ENCODE measurements at regions not wholly inside any gene's neighbourhood (a gene's known extent, or its start where the extent isn't known, plus 50 kb on each side); places are given as distances from the start of the nearest gene placed in this dataset.
"Not testable (repeated sequence)": the region's sequence is repeated elsewhere in the genome, so short reads cannot be mapped to it uniquely, and the experiment has no call there.

DNA sequence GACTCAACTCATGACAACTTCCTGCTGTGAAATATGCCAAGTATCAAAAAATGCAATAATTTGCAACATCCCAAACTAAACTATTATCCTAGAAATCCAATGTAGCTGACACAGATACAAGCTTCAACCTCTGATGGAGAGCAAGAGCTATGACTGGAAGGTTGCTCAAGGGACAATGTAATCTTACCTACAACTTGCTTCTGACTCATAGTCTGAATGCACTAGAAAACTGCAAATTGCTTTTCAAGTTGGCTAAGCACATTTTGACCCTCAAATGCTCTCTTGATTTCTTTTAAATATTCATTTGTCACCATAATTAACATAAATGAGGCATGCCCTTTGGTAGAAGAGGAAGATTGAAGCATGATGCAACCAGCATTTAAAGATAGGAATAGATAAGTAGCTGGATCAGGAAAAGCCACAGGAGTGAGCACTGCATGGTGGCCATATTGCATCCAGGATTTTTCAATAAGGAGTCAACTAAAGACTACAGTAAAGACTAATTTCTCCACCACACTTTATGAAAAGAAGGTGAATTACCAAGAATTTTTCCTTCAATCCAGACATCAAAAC is 630.8 kb upstream of the GBE1 start:
- no peak for ATAC-seq (ENCODE audit: low FRiP score)

DNA sequence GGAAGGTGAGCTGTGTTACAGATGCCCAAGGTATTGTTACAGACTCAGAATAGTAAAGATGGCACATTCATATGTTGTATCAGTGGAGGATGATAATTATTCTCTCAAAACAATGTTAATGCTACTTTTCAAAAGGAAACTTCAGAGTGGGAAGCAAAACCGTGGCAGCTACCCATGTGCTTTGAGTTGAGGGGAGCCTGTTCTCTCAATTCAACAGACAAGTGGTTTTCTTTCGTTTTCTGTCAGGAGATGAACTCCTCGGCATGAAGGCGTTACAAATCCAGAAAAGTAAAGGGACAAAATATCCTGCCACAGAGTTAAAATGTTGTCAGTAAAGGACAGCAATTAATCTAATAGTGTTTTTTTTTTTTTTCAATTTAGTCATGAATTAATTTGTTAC is 629.4 kb upstream of the GBE1 start:
- TF ChIP-seq, protein P1, sequence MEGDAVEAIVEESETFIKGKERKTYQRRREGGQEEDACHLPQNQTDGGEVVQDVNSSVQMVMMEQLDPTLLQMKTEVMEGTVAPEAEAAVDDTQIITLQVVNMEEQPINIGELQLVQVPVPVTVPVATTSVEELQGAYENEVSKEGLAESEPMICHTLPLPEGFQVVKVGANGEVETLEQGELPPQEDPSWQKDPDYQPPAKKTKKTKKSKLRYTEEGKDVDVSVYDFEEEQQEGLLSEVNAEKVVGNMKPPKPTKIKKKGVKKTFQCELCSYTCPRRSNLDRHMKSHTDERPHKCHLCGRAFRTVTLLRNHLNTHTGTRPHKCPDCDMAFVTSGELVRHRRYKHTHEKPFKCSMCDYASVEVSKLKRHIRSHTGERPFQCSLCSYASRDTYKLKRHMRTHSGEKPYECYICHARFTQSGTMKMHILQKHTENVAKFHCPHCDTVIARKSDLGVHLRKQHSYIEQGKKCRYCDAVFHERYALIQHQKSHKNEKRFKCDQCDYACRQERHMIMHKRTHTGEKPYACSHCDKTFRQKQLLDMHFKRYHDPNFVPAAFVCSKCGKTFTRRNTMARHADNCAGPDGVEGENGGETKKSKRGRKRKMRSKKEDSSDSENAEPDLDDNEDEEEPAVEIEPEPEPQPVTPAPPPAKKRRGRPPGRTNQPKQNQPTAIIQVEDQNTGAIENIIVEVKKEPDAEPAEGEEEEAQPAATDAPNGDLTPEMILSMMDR (IDR thresholded peaks at IDR 0.05): no peak
- ATAC-seq (ENCODE audit: low FRiP score): no peak
- no peak for DNase-seq (ENCODE audit: low spot score)

More for the DNA sequence above, 630.8 kb upstream of the GBE1 start:
- TF ChIP-seq, protein P1 (IDR thresholded peaks at IDR 0.05): no peak
- no peak for DNase-seq (ENCODE audit: low spot score)

DNA sequence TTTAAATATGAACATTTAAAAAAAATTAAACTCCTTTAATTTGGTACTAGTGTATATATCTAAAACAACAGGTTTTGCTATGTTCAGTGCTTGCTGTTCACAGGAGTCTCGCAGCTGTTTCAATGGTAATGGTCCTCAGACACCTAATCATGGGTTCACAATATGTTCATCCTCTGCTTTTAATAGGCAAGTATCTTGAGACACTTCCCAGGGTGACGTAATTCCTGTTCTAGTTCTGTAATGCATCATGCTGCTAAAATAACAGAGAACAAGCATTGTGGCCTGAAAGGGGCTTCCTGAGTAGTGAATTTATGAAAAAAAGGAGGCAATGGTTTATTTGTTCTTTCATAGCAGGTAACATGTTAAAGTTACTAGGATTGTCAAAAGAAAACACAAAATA is 625.2 kb upstream of the GBE1 start:
- no peak for DNase-seq (ENCODE audit: low spot score)
- TF ChIP-seq, protein P1 (IDR thresholded peaks at IDR 0.05): no peak

DNA sequence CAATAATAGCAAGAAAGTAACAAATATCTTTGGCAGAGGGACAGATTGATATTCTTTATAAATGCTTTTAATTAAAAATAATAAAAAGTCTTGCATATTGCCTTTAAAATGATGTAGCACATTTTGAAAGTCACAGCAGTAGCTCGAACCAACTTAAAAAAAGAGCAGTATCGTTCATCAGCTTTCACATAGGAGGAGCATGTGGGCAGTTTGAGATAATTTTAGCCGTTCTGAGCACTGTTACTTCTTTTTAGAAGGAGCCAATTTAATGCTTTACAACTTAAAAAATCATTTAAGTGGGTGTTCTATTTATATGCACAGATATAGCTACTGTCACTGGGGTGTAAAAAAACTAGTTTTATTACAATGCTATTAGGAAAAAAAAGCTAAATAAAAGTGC is 622.7 kb upstream of the GBE1 start:
- ATAC-seq (ENCODE audit: low FRiP score) (no peak), DNase-seq (ENCODE audit: low spot score) (no peak)
- TF ChIP-seq, protein P1 (IDR thresholded peaks at IDR 0.05): no peak

More for the DNA sequence above, 625.2 kb upstream of the GBE1 start:
- no peak for ATAC-seq (ENCODE audit: low FRiP score)

DNA sequence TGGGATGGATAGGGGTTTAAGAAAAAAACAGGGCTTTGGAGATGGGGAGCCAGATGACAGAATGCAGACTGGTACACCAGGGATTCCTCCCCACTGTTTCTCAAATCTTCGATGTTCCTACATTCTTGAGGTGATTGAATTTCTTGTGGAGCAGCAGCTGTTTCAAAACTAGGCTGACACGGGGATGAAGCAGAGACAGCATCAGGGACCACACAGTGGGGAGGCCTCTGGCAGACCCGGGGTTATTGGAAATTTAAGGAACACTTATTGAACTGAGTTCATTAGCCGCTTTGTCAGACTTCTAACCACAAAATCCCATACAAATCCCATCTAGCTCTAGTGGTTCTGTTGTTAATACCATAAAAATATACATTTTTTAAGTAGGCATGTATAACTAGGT is 621.4 kb upstream of the GBE1 start:
- no peak for DNase-seq (ENCODE audit: low spot score)
- ATAC-seq (ENCODE audit: low FRiP score): no peak
- TF ChIP-seq, protein P1 (IDR thresholded peaks at IDR 0.05): no peak

DNA sequence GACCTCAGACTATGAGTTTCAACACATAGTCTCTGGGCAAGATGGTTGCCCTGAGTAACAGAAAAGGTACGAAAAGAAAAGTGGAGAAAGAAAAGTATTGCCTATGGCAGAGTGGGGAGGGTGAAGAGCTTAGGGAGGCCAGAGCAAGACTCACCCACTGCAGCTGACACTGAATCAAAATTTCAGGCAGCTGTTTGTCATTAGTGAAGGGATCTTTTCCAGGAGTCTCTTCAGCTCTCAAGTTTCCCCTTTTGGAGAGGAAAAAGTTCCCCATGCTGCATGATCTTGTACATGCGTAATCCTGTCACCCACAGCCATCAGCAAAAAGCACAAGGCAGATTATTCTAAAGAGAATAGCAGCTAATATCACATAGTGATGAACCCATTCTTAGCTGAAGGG is 616.9 kb upstream of the GBE1 start:
- TF ChIP-seq, protein P1 (IDR thresholded peaks at IDR 0.05): no peak
- ATAC-seq (ENCODE audit: low FRiP score): no peak
- no peak for DNase-seq (ENCODE audit: low spot score)

DNA sequence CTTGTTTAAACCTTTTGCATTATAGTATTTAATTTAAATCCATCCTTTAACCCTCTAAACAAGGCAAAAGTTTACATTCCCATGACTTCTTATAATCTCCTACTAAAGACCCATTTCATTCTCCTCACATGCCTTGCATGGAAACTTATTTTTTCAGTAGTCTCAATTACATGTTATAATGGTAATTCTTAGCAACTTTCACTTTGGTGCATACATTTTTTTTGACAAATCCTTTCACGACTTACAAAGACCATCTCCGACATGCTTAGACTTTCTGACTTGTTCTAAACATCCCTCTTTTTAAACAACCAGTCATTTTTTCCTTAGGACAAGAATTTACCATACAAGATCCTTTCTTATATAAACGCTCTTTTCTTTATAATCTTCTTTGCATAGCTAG is 615.4 kb upstream of the GBE1 start:
- TF ChIP-seq, protein P1 (IDR thresholded peaks at IDR 0.05): no peak
- DNase-seq (ENCODE audit: low spot score) (no peak), ATAC-seq (ENCODE audit: low FRiP score) (no peak)

DNA sequence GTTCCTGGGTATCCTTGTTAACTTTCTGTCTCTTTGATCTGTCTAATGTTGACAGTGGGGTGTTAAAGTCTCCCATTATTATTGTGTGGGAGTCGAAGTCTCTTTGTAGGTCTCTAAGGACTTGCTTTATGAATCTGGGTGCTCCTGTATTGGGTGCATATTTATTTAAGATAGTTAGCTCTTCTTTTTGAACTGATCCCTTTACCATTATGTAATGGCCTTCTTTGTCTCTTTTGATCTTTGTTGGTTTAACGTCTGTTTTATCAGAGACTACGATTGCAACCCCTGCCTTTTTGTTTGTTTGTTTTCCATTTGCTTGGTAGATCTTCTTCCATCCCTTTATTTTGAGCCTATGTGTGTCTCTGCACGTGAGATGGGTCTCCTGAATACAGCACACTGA is 612.4 kb upstream of the GBE1 start:
- not testable (repeated sequence) for ATAC-seq (ENCODE audit: low FRiP score); DNase-seq (ENCODE audit: low spot score)
